OCI-LY3 (cell line): ENCODE measurements at regions not wholly inside any gene's neighbourhood (a gene's known extent, or its start where the extent isn't known, plus 50 kb on each side); places are given as distances from the start of the nearest gene placed in this dataset.

Source experiments
- H2AFZ ChIP-seq: fragments of 200-600, 300-600 bp; shearing (Covaris generic); 2 replicates; pipeline ENCODE4 v1.6.0; 2014; ENCODE audit warnings: antibody characterized with exemption, low read depth, low read length
- H3K27ac ChIP-seq: fragments of 200-600, 300-600 bp; sonication (generic); 2 replicates; pipeline ENCODE4 v1.5.1; 2014; ENCODE audit warnings: mild to moderate bottlenecking, low read length, moderate library complexity, mixed read lengths
- H3K27me3 ChIP-seq: fragments of 200-600, 300-600 bp; sonication (generic); 2 replicates; pipeline ENCODE4 v1.6.1; 2014; ENCODE audit warnings: low read depth, low read length, mixed read lengths
- H3K36me3 ChIP-seq: fragments of 200-600, 300-600 bp; sonication (generic); replicated peaks from 2 replicates; pipeline ENCODE3; 2014; ENCODE audit warnings: low read depth, low read length, mixed read lengths
- H3K4me1 ChIP-seq: fragments of 300-600, 200-600 bp; sonication (generic); 2 replicates; pipeline ENCODE4 v1.6.1; 2014; ENCODE audit warnings: low read length, mixed read lengths
- H3K4me2 ChIP-seq: fragments of 200-600, 300-600 bp; sonication (generic); 2 replicates; pipeline ENCODE4 v1.6.1; 2014; ENCODE audit warnings: low read length, mixed read lengths
- H3K4me3 ChIP-seq: fragments of 300-600, 200-600 bp; sonication (generic); 2 replicates; pipeline ENCODE4 v1.5.1; 2014; ENCODE audit warnings: antibody characterized with exemption, mild to moderate bottlenecking, low read length, moderate library complexity
- H3K79me2 ChIP-seq: fragments of 300-600, 200-600 bp; shearing (Covaris generic); 2 replicates; pipeline ENCODE4 v1.6.1; 2014; ENCODE audit warnings: mild to moderate bottlenecking, low read length, mixed read lengths
- H3K9ac ChIP-seq: fragments of 300-600, 200-600 bp; shearing (Covaris generic); 2 replicates; pipeline ENCODE4 v1.6.0; 2014; ENCODE audit warnings: mild to moderate bottlenecking, low read length, moderate library complexity
- H3K9me3 ChIP-seq: fragments of 200-600, 300-600 bp; shearing (Covaris generic); 2 replicates; pipeline ENCODE4 v1.6.1; 2014; ENCODE audit warnings: low read length, mixed read lengths; ENCODE audit not compliant: insufficient read depth
- H4K20me1 ChIP-seq: fragments of 200-600, 300-600 bp; sonication (generic); 2 replicates; pipeline ENCODE4 v1.6.1; 2016; ENCODE audit warnings: low read length, mixed read lengths; ENCODE audit not compliant: insufficient read depth
- EZH2phosphoT487 ChIP-seq: fragments of 200-600 bp; shearing (Covaris generic); IDR thresholded peaks from 2 replicates; pipeline ENCODE4 v1.6.1; 2018; ENCODE audit warnings: antibody characterized with exemption, mixed run types, low read depth
- TF ChIP-seq, protein P1 (sequence below): fragments of 200-600, 300-600 bp; sonication (generic); IDR thresholded peaks from 2 replicates; pipeline ENCODE4 v1.5.1; 2014; ENCODE audit warnings: antibody characterized with exemption, low read length, low read depth

DNA sequence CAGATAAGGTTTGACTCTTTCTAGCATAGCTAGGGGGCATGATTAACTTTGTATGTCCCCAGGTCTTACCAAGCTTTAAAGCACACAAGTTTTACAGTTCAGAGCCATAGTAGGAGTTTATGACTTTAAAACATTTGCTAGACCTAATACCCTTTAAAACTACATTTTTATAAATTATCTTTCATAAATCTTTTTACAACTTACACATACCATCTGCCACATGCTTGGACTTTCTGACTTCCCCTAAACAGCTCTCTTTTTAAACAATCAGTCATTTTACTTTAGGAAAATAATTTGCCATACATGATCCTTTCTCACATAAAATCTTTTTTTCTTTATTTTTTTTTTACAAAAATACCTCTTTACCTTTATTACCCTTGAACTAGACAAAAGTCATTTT lies 735.3 kb upstream of the CADM2 start:
- Histone ChIP-seq H3K27ac (no peak overlapping the region), H3K4me2 (no peak overlapping the region), H4K20me1 (no peaks in the 10 kb centered on the region), H2AFZ (no peak overlapping the region), H3K36me3 (peaks cover 3% of the 10 kb centered on the region), H3K9ac (no peak overlapping the region), H3K4me1 (no peaks in the 10 kb centered on the region), H3K27me3 (no peaks in the 10 kb centered on the region), H3K4me3 (no peak overlapping the region), H3K79me2 (no peaks in the 10 kb centered on the region), H3K9me3 (peaks cover 16% of the 10 kb centered on the region; the same call in 1 of the 2 replicates)
- TF ChIP-seq EZH2phosphoT487 = no peak
- TF ChIP-seq, protein P1, sequence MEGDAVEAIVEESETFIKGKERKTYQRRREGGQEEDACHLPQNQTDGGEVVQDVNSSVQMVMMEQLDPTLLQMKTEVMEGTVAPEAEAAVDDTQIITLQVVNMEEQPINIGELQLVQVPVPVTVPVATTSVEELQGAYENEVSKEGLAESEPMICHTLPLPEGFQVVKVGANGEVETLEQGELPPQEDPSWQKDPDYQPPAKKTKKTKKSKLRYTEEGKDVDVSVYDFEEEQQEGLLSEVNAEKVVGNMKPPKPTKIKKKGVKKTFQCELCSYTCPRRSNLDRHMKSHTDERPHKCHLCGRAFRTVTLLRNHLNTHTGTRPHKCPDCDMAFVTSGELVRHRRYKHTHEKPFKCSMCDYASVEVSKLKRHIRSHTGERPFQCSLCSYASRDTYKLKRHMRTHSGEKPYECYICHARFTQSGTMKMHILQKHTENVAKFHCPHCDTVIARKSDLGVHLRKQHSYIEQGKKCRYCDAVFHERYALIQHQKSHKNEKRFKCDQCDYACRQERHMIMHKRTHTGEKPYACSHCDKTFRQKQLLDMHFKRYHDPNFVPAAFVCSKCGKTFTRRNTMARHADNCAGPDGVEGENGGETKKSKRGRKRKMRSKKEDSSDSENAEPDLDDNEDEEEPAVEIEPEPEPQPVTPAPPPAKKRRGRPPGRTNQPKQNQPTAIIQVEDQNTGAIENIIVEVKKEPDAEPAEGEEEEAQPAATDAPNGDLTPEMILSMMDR = no peak

DNA sequence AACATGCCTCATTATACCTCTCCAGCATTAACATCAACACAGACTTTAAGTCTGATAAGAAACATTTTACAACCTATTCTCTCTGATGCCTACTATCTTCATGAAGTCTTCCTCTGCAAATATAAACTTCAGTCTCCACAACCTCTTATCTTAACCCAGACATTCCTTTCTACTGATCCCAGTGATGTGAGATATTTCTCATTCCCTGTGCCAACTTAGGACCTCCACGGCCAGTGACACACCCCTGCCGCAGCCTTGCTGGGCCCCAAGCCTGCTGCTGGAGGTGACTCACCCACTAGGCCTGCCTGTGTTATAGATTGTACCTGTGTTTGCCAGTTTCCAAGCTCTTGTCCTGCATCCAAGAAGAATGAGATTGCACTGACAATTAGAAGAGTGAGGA lies 734.5 kb upstream of the CADM2 start:
- TF ChIP-seq, protein P1 = no peak
- TF ChIP-seq EZH2phosphoT487 = no peak
- Histone ChIP-seq H3K79me2 (no peaks in the 10 kb centered on the region), H3K4me2 (no peak overlapping the region), H4K20me1 (no peaks in the 10 kb centered on the region), H3K4me3 (no peak overlapping the region), H2AFZ (no peak overlapping the region), H3K27ac (no peak overlapping the region), H3K9ac (no peak overlapping the region), H3K36me3 (peaks cover 3% of the 10 kb centered on the region), H3K9me3 (peaks cover 16% of the 10 kb centered on the region; the same call in 1 of the 2 replicates), H3K4me1 (no peaks in the 10 kb centered on the region), H3K27me3 (no peaks in the 10 kb centered on the region)

DNA sequence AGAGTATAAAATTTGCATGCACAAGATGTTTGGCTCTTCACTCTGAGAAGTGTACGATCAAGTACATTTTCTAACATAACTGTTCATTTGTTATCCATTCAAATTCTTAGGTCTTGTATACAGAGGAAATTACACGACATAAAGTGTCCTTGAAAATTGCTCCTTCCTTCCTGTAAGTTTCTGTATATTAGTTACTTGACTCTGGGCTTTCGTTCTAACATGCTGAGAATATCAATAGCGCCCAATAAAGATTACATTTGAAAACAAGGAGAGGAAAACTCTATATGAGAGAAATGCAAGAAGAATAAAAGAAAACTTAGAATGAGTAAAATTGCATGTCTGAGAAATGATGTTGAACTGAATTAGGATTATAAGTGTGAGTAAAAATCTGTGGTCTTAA lies 722.5 kb upstream of the CADM2 start:
- Histone ChIP-seq H4K20me1 (no peaks in the 10 kb centered on the region), H3K4me1 (no peaks in the 10 kb centered on the region), H2AFZ (peak overlapping the region; percentile 68), H3K9ac (no peak overlapping the region), H3K4me2 (peak overlapping the region; percentile 12), H3K27me3 (no peaks in the 10 kb centered on the region), H3K36me3 (no peaks in the 10 kb centered on the region), H3K4me3 (peak overlapping the region; percentile 25; the same call in 1 of the 2 replicates), H3K9me3 (no peaks in the 10 kb centered on the region), H3K27ac (no peak overlapping the region), H3K79me2 (no peaks in the 10 kb centered on the region)
- TF ChIP-seq EZH2phosphoT487 = no peak
- TF ChIP-seq, protein P1 = no peak

DNA sequence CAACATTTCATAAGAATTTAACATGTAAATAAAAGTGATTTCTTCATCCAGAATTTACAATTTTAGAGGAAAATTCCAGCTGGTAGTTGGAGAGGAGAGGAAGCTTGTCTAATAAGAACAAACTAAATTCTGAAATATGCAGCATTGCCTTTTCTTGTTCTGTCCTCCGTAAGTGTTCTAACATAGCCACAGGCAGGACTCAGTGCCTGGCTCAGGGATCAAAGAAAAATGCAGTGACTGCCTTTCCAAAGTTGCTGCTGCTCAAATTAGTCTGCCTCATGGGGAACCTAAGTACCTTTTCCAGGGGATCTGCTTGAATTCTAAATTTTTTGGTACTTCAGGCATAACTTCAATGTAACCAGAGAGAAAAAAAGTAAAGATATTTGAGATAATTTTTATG lies 713.0 kb upstream of the CADM2 start:
- no peak overlapping the region for H3K4me2 ChIP-seq
- H3K9me3 ChIP-seq = no peaks in the 10 kb centered on the region
- no peaks in the 10 kb centered on the region for H3K27me3 ChIP-seq
- no peaks in the 10 kb centered on the region for H3K4me1 ChIP-seq
- no peaks in the 10 kb centered on the region for H4K20me1 ChIP-seq
- H3K9ac ChIP-seq = no peak overlapping the region
- H2AFZ ChIP-seq = no peak overlapping the region
- no peaks in the 10 kb centered on the region for H3K79me2 ChIP-seq
- H3K27ac ChIP-seq = no peak overlapping the region
- H3K36me3 ChIP-seq = no peaks in the 10 kb centered on the region
- no peak overlapping the region for H3K4me3 ChIP-seq
- TF ChIP-seq, protein P1 = no peak
- no peak for TF ChIP-seq EZH2phosphoT487
